ENCODE measurements at regions not wholly inside any gene's neighbourhood (a gene's known extent, or its start where the extent isn't known, plus 50 kb on each side); places are given as distances from the start of the nearest gene placed in this dataset.
A peak's percentile ranks its signal among the peaks of the same experiment; 100 is the strongest.
"Not testable (repeated sequence)": the region's sequence is repeated elsewhere in the genome, so short reads cannot be mapped to it uniquely, and the experiment has no call there.

DNA sequence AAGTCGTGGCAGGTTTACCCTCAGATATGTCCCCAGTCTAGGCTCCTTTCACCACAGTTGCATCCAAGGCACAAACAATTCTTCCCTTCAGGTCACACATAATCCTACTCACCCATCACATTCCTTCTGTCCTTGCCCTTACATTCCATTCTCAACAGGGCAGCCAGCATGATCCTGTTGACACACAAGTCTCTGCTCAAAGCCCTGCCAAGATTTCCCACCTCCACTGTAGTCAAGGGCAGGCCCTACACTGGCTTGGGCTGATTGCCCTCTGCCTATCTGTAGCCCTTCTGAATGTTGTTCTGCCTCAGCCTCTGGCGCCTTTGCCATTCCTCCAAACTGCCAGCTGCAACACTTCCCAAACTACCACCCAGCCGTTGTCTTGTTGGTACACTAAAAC, 187.9 kb upstream of the AKR1E2 start:
- DNase-seq (ENCODE audit: low spot score): no peak

DNA sequence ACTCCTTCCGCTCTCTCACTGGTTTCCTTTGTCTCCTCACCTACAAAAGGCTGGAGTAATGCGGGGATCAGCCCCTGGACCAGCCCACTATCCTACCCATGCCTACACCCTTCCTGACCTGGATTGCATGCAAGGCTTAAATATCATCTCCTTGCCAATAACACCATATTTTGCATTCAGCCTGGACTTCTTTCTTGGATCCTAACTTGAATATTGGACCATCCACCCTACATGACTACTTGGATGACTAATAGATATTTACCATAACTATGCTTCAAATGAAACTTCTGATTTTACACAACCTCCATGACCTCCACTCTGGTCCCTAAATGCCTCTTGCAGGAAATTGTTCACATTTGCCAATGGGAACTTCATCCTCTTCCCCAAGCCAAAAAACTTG, 188.3 kb upstream of the AKR1E2 start:
- no peak for DNase-seq (ENCODE audit: low spot score)

DNA sequence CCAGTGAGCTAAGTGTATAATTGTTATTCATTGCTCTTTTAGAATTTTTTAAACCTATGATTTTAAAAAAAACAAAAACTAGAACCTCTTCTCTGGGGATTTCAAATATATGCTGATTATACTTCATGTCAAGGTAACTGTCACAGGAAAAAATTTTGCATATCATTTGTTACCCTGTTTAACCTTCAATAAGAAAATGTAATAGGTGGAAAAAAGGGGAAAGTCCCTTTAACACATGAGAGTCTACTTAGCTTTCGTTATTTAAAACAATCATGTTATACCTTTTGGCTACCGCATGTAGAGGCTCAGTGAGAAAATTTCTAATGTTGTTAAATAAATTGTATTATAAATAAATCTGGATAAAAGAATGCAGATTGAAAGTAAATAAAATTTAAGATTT, 190.1 kb upstream of the AKR1E2 start:
- no peak for DNase-seq (ENCODE audit: low spot score)

DNA sequence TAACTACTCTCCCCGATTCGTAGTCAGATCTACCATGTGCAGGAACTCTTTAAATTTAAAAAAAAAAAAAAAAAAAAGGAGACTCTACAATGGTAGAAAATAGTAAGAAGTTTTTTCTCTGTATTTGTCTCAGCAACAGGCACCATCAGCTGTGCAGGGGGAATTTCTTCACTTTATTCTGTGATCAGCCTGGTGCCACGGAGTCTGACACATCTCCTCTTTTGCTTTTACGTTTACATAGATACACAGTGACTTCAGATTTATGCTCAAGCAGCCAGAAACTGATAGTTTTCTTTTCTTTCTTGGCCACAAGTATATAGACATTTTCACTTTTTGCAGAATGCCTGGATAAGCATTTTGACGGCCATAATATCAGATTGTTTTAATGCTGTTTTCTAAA, 190.6 kb upstream of the AKR1E2 start:
- DNase-seq (ENCODE audit: low spot score): peak; percentile 30

DNA sequence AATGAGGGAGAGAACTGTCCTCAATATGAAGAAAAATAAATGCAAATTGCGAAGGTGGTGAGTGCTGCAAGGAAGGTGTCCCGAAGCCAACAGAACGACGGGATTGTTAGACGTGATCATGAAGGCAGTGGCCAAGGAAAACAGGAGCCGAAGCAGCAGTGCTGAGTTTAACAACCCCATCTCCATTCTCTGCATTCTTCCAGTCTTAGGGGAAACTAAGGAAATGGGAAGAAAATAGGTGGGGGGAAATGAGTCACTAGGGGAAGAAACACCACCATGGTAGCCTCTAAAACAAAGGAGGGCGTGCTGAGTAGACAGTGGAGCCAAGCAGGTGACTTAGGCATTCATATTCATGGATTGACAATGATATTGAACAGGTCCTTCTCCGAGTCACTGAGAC, 192.2 kb upstream of the AKR1E2 start:
- DNase-seq (ENCODE audit: low spot score): no peak

DNA sequence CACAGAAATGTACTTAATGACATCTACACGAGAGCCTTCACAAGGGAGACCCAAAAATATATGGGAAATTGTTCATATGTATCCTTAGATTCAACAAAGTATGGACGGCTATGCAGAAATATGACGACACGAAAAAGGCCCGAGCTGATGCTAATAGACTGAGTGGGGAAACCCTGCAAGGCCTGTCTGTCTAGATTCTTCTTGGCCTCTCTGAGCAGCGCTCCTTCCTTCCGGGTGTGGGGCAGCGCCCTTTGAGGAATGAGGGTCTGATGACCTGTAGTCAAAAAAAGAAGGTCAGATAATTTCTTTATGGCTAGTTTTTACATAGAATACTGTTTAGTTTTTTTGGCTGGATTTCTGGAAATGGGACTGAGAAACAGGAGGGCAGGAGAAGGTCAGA, 192.8 kb upstream of the AKR1E2 start:
- peak; percentile 22 for DNase-seq (ENCODE audit: low spot score)

DNA sequence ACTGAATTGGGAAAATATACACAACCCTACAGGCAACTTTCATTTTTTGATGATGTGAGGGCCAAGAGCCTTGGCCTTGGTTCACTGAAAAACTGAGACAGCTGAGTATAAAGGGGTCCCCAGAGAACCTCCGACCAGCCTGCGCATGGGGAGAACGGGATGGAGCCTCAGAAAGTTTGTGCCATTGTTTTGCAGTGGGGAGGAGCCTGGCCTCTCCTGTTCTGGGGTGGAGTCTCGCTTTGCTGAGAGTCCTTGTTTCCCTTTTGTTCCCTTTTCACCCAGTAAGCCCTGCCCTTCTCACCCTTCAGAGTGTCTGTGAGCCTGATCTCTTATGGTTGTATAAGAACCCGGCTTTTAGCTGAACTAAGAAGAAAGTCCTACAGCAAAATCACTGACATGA, 193.2 kb upstream of the AKR1E2 start:
- no peak for DNase-seq (ENCODE audit: low spot score)

DNA sequence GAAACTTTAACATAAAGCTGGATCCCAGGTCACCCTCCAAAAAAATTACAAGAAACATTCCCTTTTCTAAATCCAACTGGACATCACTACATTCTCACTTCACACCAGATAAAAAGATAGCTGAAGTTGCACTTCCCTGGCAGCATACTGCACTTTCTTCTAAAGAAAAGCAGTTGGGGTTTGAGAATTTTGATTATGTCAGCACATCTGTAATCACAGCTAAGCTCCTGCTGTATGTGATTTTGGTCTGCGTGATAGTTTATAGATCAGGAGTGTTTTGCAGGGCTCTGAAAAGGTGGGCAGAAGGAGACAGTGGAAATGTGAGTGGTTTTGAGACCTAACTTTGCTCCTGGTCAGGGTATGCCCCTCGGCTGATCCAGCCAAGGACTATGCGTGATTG, 199.1 kb upstream of the AKR1E2 start:
- no peak for DNase-seq (ENCODE audit: low spot score)

DNA sequence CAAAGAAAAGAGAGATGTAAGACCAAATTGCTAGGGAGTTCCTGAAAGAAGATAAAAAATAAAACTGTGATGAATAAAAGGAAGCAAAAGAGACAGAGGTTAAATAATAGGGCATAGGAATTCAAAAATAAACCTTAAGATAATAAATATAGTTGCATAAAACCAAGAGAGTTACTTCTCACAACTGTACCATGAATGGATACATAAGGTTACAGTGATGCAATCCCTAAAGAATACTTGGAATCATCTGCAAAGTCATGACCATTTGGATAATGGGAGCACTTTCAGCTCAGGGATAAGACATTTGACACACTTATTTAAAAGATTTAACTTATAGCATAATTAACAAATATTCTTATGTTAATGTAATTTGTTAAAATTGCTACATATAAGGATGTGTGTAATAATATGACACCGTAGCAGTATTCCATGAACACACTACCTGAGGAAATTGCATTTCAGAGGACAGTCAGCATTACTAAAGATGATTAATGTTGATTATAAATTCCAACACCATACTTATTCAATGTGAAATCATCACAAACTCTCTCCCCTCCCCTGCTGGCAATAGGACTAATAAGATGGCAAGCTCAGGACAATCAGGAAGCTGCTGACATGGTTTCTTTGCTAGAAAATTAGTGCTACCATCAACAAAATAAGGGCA, 202.1 kb upstream of the AKR1E2 start:
- DNase-seq (ENCODE audit: low spot score): no peak

DNA sequence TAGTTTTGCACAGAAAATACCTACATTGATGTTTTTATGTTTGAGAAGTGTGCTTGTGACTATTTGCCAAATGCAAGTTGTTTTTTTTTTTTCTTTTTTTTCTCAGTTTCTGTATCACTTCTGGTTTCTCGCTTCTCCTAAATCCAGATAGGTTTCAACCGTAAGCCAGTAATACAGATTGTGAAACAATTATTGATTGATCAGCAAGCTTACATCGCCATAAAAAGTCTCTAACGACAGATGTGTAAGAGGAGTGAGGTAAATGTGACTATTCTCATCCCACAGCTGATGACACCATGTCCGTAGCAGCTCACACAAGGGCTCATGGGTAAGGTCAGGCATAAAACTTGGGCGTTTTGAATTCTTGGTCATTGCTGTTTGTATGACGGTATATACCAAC, 202.8 kb upstream of the AKR1E2 start:
- DNase-seq (ENCODE audit: low spot score): no peak

DNA sequence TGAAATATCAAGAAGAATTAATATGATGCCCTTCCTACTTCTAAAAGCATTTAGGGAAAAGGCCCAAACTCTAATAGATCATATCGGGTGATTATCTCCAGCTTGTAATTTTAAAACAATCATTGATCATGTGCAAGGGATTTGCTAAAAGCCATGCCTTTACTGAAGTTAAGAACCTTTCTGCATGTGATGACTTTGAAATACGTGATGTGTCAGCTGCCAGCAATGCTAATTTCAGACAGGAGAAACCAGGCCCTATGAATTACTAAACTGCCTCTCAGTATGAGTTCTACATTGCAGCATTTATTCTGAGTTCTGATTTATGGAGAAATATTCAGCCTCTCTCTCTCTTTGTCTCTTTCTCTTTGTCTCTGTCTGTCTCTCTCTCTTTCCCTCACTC, 203.6 kb upstream of the AKR1E2 start:
- DNase-seq (ENCODE audit: low spot score): no peak

DNA sequence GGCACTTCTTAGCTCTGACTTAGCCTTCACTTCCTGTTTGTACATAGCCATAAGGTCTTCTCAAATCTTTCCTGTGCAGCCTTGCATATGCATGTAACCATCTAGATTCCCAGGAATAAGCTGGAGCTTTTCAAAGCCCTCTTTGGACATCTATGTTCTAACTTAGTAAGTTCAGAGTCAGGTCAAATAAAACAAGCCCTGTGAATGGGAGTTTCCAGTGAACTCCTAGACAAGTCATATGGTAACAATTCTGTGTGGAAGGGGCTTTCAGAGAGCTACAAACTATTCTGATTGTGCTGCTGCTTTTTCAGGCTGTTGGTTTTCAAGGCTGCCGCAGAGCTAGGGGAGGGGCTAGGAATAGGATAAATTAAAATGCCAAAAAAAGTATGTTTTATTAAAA, 208.4 kb upstream of the AKR1E2 start:
- DNase-seq (ENCODE audit: low spot score): no peak

DNA sequence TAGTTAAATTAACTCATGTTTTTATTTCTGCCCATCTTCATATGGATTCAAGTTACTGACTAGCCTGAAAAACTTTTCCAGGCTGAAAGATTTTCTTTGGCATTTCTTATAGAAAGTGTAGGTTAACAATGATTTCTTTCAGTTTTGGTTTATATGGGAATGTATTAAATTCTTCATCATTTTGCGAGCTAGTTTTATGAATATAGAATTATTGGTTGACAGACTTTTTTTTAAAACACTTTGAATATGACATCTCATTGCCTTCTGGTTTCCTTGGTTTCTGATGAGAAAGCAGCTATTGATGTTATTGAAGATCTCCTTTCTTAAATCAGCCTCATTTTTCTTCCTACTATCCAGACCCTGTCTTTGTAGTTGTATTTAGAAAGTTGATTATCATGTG, 211.0 kb upstream of the AKR1E2 start:
- DNase-seq (ENCODE audit: low spot score): no peak

DNA sequence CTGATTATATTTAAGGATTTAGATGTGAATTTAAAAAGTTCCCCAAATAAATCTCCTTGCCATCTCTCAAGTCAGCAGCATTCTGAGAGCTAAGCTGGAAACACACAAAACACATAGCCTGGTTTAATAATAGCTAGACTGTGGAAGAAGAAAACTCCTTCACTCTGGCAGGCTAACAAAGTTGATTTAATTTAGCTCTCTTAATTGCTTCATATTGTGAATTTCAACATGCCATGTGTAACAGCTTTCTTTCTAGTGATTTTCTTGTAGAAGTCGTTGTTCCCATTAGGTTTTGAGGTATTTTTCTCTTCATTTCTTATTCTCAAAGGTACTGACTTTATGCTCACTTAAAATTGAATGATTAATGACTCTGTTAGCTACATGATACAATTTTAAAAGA, 216.8 kb upstream of the AKR1E2 start:
- no peak for DNase-seq (ENCODE audit: low spot score)

DNA sequence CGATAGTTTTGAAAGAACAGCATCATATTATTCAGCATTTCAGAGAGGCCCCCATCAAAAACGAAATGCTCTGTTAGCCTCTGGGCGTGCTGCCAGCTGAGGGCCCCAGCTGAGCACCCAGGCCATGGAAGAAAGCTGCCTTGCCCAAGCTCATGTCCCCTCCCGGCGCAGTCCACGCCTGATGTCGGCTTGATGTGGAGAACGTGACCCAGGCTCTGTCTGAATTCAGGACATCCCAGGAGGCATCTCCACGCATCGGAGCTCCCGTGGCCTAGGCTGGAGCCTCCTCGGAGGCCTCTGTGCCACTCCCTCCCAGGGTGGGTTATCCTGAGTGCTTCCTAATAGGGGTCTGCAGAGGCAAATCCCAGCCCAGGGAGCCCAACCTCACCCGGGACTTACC, 218.3 kb upstream of the AKR1E2 start:
- DNase-seq (ENCODE audit: low spot score): no peak

DNA sequence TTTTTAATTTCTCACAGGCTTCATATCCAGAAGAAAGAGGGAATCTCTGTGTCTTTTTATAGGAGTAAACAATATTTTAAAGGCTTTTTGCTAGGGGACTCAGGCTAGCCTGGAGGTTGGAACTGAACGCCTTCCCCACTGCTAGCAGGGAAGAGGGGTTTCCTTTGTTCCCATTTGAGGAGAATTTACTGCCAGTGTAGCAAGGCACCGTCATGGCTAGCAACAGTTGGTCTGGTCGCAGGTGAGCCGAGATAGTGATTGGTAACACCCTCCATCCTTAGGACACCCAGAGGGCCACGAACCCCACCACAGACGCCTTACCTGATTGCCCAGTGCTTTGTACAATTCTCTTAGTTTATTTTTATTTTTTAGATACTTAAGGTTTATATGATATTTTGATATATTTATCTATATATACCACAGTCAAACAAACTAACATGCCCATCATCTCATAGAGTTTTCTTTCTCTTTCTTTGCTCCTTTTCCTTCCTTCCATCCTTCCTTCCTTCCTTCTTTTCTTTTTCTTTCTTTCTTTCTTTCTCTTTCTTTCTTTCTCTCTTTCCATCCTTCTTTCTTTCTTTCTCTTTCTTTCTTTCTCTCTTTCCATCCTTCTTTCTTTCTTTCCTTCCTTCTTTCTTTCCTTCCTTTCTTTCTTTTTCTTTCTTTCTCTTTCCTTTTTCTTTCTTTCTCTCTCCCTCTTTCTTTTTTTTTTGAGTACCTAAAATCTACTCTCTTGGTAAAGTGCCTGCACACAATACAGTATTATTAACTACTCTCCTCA, 219.0 kb upstream of the AKR1E2 start:
- no peak for DNase-seq (ENCODE audit: low spot score)

DNA sequence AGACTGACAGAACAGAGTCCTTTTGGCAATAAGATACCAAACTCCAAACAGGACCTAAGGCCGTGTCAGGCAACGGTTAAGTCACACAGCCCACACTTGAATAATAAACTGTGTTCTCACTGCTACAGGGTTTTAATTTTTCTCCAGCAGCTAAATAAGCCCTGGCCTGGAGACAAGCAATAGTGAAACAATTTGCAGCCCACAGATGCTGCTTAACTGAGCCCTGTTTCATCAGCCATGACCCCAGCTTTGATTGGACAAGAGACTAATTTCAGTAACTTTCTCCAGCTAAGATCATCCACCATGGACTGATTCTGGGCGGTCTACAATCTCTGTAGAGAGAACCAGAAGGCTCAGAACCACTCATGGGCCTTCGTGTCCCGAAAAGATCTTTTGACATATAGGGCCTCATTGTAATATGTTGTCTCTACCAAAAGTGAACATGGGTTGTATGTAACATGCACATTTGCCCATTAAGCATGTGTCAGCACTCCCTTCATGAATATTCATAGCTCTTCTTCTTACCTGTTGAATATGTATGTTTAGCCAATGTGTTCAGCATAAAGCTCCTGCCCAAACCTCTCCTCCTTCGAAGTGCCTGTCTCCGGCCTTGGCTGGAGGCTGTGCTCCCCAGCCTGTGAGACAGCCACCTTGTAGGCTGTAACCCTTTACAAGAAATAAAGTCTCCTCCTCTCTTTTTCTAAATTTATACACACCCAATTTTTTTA, 223.1 kb upstream of the AKR1E2 start:
- DNase-seq (ENCODE audit: low spot score): no peak

DNA sequence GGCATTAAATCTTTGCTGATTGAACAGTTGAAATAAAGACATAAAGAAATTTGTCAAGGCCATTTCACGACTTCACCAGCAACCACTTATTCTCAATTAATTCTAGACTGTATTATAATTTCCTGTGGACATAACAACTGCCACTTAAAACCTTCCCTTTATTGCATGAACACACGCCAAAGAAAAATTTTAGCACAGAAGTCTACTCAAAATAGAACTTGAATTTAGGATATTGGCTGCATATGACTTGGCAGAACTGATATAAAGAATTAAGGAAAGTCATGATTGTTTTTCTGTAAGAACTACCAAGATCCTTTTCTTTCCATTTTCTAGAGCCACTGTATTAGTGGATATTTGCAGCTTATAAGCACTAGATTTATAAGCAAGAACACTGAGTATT, 226.5 kb upstream of the AKR1E2 start:
- DNase-seq (ENCODE audit: low spot score): no peak

DNA sequence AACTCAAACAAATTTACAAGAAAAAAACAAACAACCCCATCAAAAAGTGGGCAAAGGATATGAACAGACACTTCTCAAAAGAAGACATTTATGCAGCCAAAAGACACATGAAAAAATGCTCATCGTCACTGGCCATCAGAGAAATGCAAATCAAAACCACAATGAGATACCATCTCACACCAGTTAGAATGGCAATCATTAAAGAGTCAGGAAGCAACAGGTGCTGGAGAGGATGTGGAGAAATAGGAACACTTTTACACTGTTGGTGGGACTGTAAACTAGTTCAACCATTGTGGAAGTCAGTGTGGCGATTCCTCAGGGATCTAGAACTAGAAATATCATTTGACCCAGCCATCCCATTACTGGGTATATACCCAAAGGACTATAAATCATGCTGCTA, 228.1 kb upstream of the AKR1E2 start:
- not testable (repeated sequence) for DNase-seq (ENCODE audit: low spot score)

DNA sequence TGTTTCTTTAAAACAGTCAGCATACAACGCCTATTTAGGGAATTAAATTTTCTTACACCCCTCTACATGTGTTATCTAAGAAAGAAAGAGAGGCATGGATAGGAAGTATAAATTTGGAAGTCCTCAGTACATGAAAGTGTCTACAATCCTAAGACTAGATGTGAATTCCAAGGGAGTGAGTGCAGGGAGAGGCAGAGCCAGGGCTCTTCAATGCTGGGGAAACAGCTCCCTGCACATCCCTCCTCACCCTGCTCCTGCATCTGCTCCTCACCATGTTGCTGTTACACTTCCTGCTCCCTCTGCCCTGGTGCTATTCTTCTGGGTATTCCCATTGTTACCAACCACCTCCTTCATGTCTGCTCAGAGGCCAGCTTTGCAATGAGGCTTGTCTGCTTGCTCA, 229.1 kb upstream of the AKR1E2 start:
- no peak for DNase-seq (ENCODE audit: low spot score)

DNA sequence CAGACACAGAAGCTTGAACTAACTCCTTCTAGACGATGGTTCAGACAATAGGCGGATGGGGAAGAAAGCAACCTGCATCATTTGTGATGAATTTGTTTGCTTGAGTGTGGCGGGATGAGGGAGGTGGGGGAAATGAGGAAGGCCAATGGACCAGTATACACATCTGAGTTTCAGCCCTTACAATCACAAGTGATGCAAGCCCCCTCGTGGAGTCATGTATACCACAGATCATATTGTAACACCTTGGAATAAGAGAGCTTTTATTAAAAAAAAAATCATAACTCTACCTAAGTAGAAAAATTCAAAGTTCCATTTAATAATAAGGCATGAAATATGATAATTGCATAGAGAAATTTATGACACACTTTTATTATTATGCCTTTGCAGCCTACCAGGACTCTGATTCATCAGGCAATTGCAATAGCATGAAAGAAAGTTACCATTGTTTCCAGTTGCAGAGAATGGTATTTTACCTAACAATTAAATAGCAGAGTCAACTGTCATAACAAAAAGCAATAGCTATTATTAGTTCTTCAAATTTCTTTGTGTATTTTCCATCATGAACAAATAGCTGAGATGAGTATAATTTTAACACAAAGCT, 230.2 kb upstream of the AKR1E2 start:
- no peak for DNase-seq (ENCODE audit: low spot score)

DNA sequence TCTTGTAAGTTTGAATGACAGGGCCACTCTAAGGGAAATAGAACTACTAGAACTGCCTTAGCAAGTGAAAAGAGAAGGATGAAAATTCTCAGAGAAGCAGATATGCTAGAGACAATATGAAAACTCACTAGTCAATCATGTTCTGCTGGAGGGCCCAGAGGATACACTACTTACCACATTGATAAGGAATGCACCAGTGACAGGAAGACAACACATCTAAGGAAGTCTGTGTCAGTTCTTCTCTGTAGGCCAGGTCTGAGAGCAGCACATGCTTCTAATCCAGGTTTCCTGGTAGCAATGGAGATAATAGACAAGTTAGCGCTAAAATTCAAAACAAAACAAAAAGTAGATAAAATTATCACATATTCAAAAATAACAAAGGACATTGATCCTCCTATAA, 235.2 kb upstream of the AKR1E2 start:
- no peak for DNase-seq (ENCODE audit: low spot score)

DNA sequence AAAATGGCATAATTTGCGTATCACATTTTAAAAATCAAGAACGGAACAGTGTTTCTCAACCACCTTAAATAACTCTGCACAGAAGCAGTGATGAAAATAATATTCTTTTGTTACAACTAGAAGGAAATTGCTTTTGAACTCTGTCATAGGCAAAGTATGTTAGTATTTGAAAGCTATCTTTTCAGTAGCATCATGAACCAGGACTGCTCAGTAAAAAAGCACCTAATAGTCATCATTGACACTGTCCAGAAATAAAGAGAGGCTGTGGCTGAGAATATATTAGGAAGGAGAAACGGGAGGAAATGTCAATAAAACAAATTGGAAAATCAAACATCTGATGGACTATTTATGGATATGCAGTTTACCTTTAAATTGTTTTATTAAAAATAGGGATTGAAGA, 237.2 kb upstream of the AKR1E2 start:
- DNase-seq (ENCODE audit: low spot score): no peak

All from umbilical cord (tissue), 1 donor.